GM12892 (cell line): ENCODE measurements at regions not wholly inside any gene's neighbourhood (a gene's known extent, or its start where the extent isn't known, plus 50 kb on each side); places are given as distances from the start of the nearest gene placed in this dataset.

ENCODE experiments used
- POLR2A ChIP-seq: IDR thresholded peaks from 2 replicates; pipeline ENCODE4 v1.6.1; 2011; ENCODE audit warnings: low read depth, low read length, control low read depth
- POLR2AphosphoS5 ChIP-seq: IDR thresholded peaks from 2 replicates; pipeline ENCODE4 v1.6.1; 2011; ENCODE audit warnings: low read depth, low read length, control low read depth
- TAF1 ChIP-seq: IDR thresholded peaks from 2 replicates; pipeline ENCODE4 v1.6.1; 2011; ENCODE audit warnings: low read depth, mild to moderate bottlenecking, control low read depth, low read length, borderline replicate concordance

DNA sequence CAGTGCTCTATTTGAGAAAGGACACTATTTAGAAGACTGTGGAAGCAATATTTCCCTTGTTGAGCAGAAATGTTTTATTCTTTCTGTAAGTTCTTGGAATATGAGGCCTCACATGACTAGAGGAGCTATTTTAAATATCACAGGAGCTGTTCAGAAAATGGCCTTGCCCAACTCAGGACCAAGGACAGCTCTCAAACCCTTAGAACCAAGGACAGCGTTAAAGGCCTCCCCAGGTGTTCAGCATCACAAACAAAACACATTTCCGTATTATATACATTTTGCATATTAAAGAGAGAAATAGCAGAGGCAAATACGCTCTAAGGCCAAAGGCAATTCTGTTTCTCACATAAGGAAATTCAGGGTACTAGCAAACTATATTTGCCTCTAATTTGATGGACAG is 631.4 kb downstream of the CDH26 start:
- TF ChIP-seq POLR2A = no peak
- TF ChIP-seq POLR2AphosphoS5 = no peak
- no peak for TF ChIP-seq TAF1
